AG09319 (cell line): ENCODE measurements at regions not wholly inside any gene's neighbourhood (a gene's known extent, or its start where the extent isn't known, plus 50 kb on each side); places are given as distances from the start of the nearest gene placed in this dataset.

Source experiments
- DNase-seq: peaks from one replicate; pipeline ENCODE4 v3.0.0-alpha.2; 2010; ENCODE audit warnings: low read depth; ENCODE audit errors: extremely low read depth
- CTCF ChIP-seq: IDR thresholded peaks from 2 replicates; pipeline ENCODE4 v1.5.1; 2011; ENCODE audit warnings: low read depth, mild to moderate bottlenecking, inconsistent platforms, low read length, moderate library complexity

GRCh38 chr10:46228563-46229071 lies 58.2 kb upstream of the ANTXRL start:
- TF ChIP-seq CTCF, result peak; percentile 97
- peak; percentile 16 for DNase-seq

GRCh38 chr10:46229144-46229563 lies 57.6 kb upstream of the ANTXRL start:
- DNase-seq, result no peak

GRCh38 chr10:46230615-46231014 lies 56.2 kb upstream of the ANTXRL start:
- no peak for TF ChIP-seq CTCF
- DNase-seq, result no peak

More at GRCh38 chr10:46229144-46229563, 57.6 kb upstream of the ANTXRL start:
- TF ChIP-seq CTCF, result peak; percentile 55

- no peak for TF ChIP-seq CTCF
- no peak for DNase-seq
These were observed 55.7 kb upstream of the ANTXRL start for GRCh38 chr10:46231087-46231486.

GRCh38 chr10:46232084-46232483 lies 54.7 kb upstream of the ANTXRL start:
- DNase-seq, result no peak
- no peak for TF ChIP-seq CTCF

GRCh38 chr10:46232666-46233065 lies 54.1 kb upstream of the ANTXRL start:
- no peak for TF ChIP-seq CTCF
- DNase-seq, result no peak

- no peak for TF ChIP-seq CTCF
- DNase-seq, result no peak
These were observed 53.6 kb upstream of the ANTXRL start for GRCh38 chr10:46233181-46233580.
